A549 (cell line): ENCODE measurements at regions not wholly inside any gene's neighbourhood (a gene's known extent, or its start where the extent isn't known, plus 50 kb on each side); places are given as distances from the start of the nearest gene placed in this dataset.
"Not testable (repeated sequence)": the region's sequence is repeated elsewhere in the genome, so short reads cannot be mapped to it uniquely, and the experiment has no call there.

ENCODE experiments used
- ATAC-seq, 2 experiments: fragments of 200-7000 bp in 1 of 2; fragments of >200 bp in 1 of 2; cut with Nextera tagmentation in 1 of 2; cut with Tn5 transposase in 1 of 2; 3 replicates each; pipeline versions ENCODE4 v1.8.0 to v1.9.1; 2018 to 2020; ENCODE audit warnings: mild to moderate bottlenecking in 1 of 2, moderate library complexity in 1 of 2
- CTCF ChIA-PET: fragments of 300-600 bp; sonication (Branson Sonifier 250); formaldehyde crosslinking; extraction: SDS; loops from one replicate; lab custom pipeline; 2021; ENCODE audit warnings: antibody characterized with exemption, inconsistent platforms; lab: Yijun Ruan, JAX
- POLR2A ChIA-PET: fragments of 350-600 bp; formaldehyde crosslinking; extraction: SDS; loops from one replicate; lab custom pipeline; 2021; ENCODE audit warnings: antibody characterized with exemption, inconsistent platforms; lab: Yijun Ruan, JAX
- DNase-seq, 2 experiments: peaks; one replicate each; pipeline versions ENCODE4 v3.0.0 to v3.0.0-alpha.2; 2011 to 2016; ENCODE audit warnings: low read depth in 1 of 2, low spot score in 1 of 2
- FAIRE-seq: peaks from 2 replicates; lab custom pipeline; 2011; peaks lifted over from hg19 to GRCh38; lab: Jason Lieb, UNC
- H3K27ac ChIP-seq, 2 experiments: fragments of >200 bp; sonication (Bioruptor Twin); formaldehyde crosslinking; 3 replicates each; pipeline ENCODE4 v1.5.1; 2016 to 2017
- H3K4me1 ChIP-seq: fragments of >200 bp; sonication (Bioruptor Twin); formaldehyde crosslinking; 3 replicates; pipeline ENCODE4 v1.6.1; 2016
- H3K4me2 ChIP-seq: fragments of >200 bp; sonication (Bioruptor Twin); formaldehyde crosslinking; 3 replicates; pipeline ENCODE4 v1.6.1; 2016
- H3K4me3 ChIP-seq: fragments of >200 bp; sonication (Bioruptor Twin); formaldehyde crosslinking; 3 replicates; pipeline ENCODE4 v1.5.1; 2016
- H3K9me3 ChIP-seq: fragments of >200 bp; sonication (Bioruptor Twin); formaldehyde crosslinking; 3 replicates; pipeline ENCODE4 v1.6.1; 2016
- WGBS: methylation state at CpG from one replicate; pipeline ENCODE4 v1.1.6; 2017; ENCODE audit errors: missing lambda C conversion rate; 5-methylcytosine and 5-hydroxymethylcytosine counted together
- small RNA-seq, 6 experiments: library from RNA; depleted of rRNA; stranded (forward); fragments of <200 nt; gene quantifications; one replicate each; pipeline ENCODE3, GENCODE V24; 2012

DNA sequence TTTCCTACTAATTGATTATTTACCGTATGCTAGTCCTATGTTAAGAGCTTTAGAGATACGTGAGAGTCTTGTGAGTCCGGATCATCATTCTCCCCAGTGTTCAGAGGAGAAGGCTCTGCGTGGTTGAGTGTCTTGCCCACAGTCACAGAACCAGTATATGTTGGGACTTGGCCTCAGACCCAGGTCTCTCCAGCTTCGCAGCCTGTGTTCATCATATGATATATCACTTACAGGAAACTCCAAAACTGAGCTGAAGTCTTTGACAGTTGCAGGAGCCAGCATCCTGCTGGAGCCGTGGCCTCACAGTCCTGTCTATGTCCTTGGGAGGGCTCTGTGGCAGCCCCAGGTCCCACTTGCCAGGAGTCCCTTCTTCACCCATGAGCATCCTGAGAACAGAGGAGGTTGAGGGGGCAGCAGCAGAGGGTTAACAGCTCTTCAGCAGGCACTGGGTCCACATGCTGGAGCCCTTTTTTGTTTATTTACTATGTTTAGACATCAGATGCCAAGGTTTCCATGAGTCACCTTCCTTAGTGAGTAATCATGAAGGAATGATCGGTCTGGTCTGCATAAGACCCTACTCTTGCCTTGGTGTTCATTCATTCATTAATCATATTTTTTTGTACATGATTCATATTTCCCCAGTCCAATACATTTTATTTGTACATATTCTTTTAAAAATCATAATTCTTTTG, 230.6 kb downstream of the SPATA31A7 start:
- FAIRE-seq, DNase-seq, POLR2A ChIA-PET, H3K9me3 ChIP-seq, H3K4me2 ChIP-seq, H3K4me1 ChIP-seq, H3K4me3 ChIP-seq, H3K27ac ChIP-seq, CTCF ChIA-PET: not testable (repeated sequence)
- no CpG with 5 or more reads among the region's 7 CpGs for WGBS
- peak; percentile 62 to 83; a peak in 4 of 6 replicates for ATAC-seq

DNA sequence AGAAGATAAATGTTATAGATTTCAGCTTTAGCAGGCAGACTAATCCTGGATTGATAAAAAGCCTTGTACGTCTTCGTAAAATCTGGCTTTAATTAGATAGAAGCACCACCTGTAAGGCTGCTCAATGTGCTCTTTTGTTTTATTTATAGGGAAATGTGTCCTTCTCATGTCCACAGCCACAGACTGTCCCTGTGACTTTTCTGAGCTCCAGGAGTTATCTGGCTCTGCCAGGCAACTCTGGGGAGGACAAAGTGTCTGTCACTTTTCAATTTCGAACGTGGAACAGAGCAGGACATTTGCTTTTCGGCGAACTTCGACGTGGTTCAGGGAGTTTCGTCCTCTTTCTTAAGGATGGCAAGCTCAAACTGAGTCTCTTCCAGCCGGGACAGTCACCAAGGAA, 257.4 kb downstream of the SPATA31A7 start:
- FAIRE-seq, POLR2A ChIA-PET, H3K27ac ChIP-seq, ATAC-seq, H3K4me2 ChIP-seq, H3K4me1 ChIP-seq, H3K4me3 ChIP-seq, CTCF ChIA-PET, H3K9me3 ChIP-seq, DNase-seq: not testable (repeated sequence)
- no CpG with 5 or more reads among the region's 10 CpGs for WGBS

DNA sequence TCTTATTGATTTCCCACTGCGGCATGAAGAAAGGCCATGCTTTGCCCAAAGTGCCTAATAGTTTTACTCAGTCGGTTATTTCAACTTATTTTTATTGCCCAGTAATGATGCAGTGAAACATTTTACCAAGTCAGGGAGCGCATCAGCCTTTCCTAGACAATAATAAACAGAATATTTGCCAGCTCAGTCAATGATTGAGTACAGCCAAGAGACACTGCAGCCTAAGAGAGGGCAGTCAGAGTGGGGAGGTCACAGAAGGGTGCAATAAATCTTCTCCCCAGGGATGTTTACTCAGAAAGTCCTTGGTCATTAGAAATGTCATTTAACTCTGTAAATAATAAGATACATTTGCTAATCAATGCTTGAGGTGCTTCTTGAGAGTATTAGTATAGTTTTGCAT, 271.0 kb downstream of the SPATA31A7 start:
- DNase-seq, H3K4me3 ChIP-seq, POLR2A ChIA-PET, FAIRE-seq, H3K27ac ChIP-seq, H3K4me2 ChIP-seq, CTCF ChIA-PET, H3K9me3 ChIP-seq, ATAC-seq, H3K4me1 ChIP-seq: not testable (repeated sequence)
- WGBS, result no CpG with 5 or more reads among the region's 3 CpGs

Small RNA genes lying in the stretch of these regions (small RNA-seq; reads per million reads assigned to genes)
- 0 reads per million in 6 experiments for gene RN7SL462P
